ENCODE measurements at regions not wholly inside any gene's neighbourhood (a gene's known extent, or its start where the extent isn't known, plus 50 kb on each side); places are given as distances from the start of the nearest gene placed in this dataset.
"Not testable (repeated sequence)": the region's sequence is repeated elsewhere in the genome, so short reads cannot be mapped to it uniquely, and the experiment has no call there.

DNA sequence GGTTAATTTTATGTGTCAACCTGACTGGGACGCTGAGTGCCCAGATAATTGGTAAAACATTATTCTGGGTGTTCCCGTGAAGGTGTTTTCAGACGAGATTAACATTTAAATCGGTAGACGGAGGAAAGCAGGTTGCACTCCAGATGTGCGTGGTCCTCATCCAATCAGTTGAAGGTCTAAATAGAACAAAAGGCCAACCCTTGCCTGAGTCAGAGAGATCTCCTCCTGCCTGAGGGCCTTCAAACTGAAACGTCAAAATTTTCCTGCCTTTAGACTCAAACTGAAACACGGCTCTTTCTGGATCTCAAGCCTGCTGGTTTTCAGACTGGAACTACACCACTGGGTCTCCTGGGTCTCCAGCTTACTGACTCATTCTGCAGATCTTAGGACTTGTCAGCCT lies 70.9 kb downstream of the NPIPA5 start:
- H3K4me3 ChIP-seq (ENCODE audit: low read depth, low read length): not testable (repeated sequence)

DNA sequence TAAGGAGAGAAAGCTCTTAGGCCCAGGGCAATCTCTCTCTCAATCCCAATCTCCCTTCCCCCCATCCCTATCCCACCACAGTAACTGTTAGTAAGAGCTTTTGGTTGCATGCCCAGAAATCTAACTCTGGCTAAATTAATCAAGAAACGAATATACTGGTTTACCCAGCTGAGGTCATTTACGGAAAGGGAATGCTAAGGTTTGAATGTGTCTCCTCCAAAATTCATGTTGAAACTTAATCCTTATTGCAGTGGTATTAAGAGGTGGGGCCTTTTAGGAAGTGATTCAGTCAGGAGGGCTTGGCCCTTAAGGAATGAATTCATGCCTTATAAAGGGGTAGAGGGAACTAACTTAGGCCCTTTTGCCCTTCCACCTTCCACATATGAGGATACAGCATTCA lies 72.2 kb downstream of the NPIPA5 start:
- H3K4me3 ChIP-seq (ENCODE audit: low read depth, low read length): not testable (repeated sequence)

GRCh38 chr16:15303667-15304324 lies 74.3 kb downstream of the NPIPA5 start:
- not testable (repeated sequence) for H3K4me3 ChIP-seq (ENCODE audit: low read depth, low read length)

DNA sequence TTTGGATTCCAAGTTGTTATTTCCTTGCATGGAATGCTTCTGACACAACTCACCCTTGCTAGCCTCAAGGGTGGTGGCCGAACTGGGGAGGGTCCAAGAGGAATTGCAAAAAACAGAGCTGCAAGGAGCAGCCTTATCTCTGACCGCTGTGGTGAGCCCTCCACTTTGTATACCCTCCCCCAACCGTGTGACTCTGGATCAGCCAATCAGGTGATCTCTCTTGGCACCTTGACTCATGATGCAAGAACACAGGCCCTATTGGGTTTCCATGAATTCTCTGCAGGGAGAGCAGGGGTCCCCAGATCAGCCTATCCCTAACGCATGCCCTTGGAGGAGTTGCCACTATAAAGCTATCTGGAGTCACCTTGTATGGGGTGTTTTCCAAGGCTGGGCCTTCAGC lies 81.0 kb downstream of the NPIPA5 start:
- not testable (repeated sequence) for H3K4me3 ChIP-seq (ENCODE audit: low read depth, low read length)

- not testable (repeated sequence) for H3K4me3 ChIP-seq (ENCODE audit: low read depth, low read length)
These were observed 103.3 kb downstream of the NPIPA5 start for GRCh38 chr16:15274796-15275195.

- not testable (repeated sequence) for H3K4me3 ChIP-seq (ENCODE audit: low read depth, low read length)
These were observed 104.1 kb downstream of the NPIPA5 start for GRCh38 chr16:15273964-15274363.

GRCh38 chr16:15266941-15267340 lies 111.2 kb downstream of the NPIPA5 start:
- H3K4me3 ChIP-seq (ENCODE audit: low read depth, low read length): not testable (repeated sequence)

- H3K4me3 ChIP-seq (ENCODE audit: low read depth, low read length): not testable (repeated sequence)
These were observed 115.9 kb downstream of the NPIPA5 start for GRCh38 chr16:15262212-15262611.

DNA sequence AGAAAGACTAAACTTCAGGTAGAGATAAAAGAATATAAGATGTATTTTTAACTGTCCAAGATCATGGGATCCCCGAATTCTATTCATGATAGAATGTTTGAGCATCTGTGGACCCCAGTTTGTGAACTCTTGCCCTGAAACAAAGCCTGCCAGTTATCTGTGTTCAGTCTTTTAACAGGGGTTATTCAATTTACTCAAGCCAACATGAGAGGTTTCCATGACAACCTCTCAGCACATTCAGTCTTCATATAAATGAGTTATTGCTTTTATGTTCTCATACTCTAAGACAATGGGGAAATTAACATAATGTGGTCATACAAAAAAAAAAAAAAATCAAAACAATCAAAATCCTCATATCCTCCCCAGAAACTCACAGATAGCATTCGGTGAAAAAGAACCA lies 130.1 kb downstream of the NPIPA5 start:
- H3K4me3 ChIP-seq (ENCODE audit: low read depth, low read length): not testable (repeated sequence)

DNA sequence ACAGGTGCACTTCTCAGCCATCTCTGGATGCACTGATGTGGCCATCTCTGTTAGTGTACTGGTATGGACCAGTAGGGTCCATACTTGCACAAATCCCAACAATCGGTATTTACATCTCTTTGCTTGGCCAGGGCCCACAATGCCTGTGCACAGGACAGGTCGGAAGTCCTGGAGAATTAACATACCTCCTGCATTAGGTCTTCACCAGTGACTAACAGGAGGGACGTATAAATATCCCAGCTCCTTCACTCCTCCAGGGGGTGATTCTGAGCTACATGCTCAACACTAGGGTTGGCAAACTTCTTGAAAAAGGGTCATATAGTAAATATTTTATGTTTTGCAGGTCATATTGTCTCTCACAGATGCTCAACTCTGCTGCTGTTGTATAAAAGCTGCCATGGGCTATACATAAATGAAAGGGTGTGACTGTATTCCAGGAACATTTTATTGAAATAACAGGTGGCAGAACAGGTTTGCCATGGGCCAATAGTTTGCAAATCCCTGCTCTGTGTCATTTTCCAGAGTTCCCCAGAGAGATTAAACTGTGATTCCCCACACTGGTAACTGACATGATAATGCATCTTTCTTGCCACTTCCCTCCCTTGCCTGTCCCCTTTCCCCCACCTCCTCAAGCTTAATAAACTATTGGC lies 141.3 kb downstream of the NPIPA5 start:
- H3K4me3 ChIP-seq (ENCODE audit: low read depth, low read length): not testable (repeated sequence)

- not testable (repeated sequence) for H3K4me3 ChIP-seq (ENCODE audit: low read depth, low read length)
These were observed 141.1 kb upstream of the RRN3 start for GRCh38 chr16:15235140-15235539.

DNA sequence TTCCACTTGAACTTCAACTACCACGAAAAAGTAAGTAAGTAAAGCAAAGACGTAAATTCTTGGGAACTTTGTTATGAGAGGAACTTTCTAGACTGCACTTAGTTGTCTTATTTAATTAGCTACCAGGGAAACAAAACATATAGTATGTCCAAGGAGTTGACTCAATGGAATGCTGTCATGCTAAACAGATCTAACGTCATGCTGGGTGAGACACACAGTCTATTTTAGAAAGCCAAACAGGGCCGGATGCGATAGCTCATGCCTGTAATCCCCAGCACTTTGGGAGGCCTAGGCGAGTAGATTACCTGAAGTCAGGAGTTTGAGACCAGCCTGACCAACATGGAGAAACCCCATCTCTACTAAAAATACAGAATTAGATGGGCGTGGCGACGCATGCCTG lies 140.6 kb upstream of the RRN3 start:
- H3K4me3 ChIP-seq (ENCODE audit: low read depth, low read length): not testable (repeated sequence)

DNA sequence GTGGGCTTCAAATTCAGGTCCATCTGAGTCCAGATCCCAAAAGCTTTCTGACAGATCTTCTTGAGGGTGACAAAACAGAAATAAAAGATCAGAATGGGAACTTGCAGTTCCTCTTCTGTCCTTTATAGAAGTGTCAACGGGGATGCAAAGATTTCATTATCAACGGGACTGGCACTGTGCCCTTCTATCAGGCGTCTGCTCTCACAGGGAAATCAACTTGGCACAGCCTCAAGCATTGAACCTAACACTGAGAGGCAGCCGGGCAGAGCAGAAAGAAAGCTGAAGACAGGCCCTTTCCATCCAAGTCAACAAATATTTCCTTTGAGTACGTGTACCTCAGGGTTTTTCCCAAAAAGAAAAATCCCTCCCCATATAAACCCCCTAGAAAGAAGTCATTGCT lies 136.4 kb upstream of the RRN3 start:
- not testable (repeated sequence) for H3K4me3 ChIP-seq (ENCODE audit: low read depth, low read length)

GRCh38 chr16:15229661-15230060 lies 135.6 kb upstream of the RRN3 start:
- not testable (repeated sequence) for H3K4me3 ChIP-seq (ENCODE audit: low read depth, low read length)

- not testable (repeated sequence) for H3K4me3 ChIP-seq (ENCODE audit: low read depth, low read length)
These were observed 130.6 kb upstream of the RRN3 start for GRCh38 chr16:15224651-15225050.

DNA sequence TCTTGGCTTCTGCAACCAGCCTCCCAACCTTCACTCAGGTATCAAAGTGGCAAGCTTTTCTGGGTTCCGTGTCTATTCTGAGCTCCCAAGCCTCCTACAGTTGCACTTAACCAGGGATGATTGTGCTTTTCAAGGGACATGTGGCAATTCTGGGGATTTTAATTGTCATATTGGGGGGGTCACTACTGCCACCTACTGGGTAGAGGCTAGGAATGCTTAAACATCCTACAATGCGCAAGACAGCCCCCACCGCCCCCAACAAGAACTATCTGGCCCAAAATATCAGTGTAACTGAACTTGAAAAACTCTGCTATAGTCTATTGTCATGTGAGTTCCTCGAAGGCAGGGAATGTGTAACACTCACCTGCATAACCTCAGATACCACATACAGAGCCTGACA lies 129.3 kb upstream of the RRN3 start:
- not testable (repeated sequence) for H3K4me3 ChIP-seq (ENCODE audit: low read depth, low read length)

All from GM12875 (cell line).